ENCODE measurements at regions not wholly inside any gene's neighbourhood (a gene's known extent, or its start where the extent isn't known, plus 50 kb on each side); places are given as distances from the start of the nearest gene placed in this dataset.

- no peak for ATAC-seq (ENCODE audit: insufficient read depth, low read depth)
These were observed 684.2 kb downstream of the HTR1B start for GRCh38 chr6:76779068-76779467.

GRCh38 chr6:76776876-76777275 lies 686.4 kb downstream of the HTR1B start:
- Histone ChIP-seq H3K9ac (ENCODE audit: low read depth, low read length) (no peak overlapping the region), H2AFZ (ENCODE audit: low read depth, low read length) (no peak overlapping the region), H3K4me2 (ENCODE audit: insufficient read depth, low read length) (no peak overlapping the region), H3K79me2 (ENCODE audit: insufficient read depth, low read length) (no peaks in the 10 kb centered on the region), H3K4me3 (ENCODE audit: low read depth in 1 of 2, low read length in 2 of 2) (no peak overlapping the region), H3K27me3 (ENCODE audit: insufficient read depth, low read length, poor library complexity) (no peaks in the 10 kb centered on the region), H3K9me3 (ENCODE audit: insufficient read depth, low read length, severe bottlenecking) (no peaks in the 10 kb centered on the region), H4K20me1 (ENCODE audit: insufficient read depth, low read length) (no peaks in the 10 kb centered on the region), H3K4me1 (ENCODE audit: insufficient read depth, low read length) (no peaks in the 10 kb centered on the region), H3K36me3 (ENCODE audit: insufficient read depth, low read length) (no peaks in the 10 kb centered on the region), H3K27ac (ENCODE audit: low read length) (no peak overlapping the region)
- TF ChIP-seq EZH2 (IDR thresholded peaks at IDR 0.05; ENCODE audit: borderline replicate concordance, low read depth, low read length, severe bottlenecking) = no peak
- no peak for ATAC-seq (ENCODE audit: insufficient read depth, low read depth)
- DNase-seq = no peak

More at GRCh38 chr6:76779068-76779467, 684.2 kb downstream of the HTR1B start:
- Histone ChIP-seq H3K4me1 (ENCODE audit: insufficient read depth, low read length) (no peaks in the 10 kb centered on the region), H3K4me2 (ENCODE audit: insufficient read depth, low read length) (no peak overlapping the region), H3K9ac (ENCODE audit: low read depth, low read length) (no peak overlapping the region), H3K4me3 (ENCODE audit: low read depth in 1 of 2, low read length in 2 of 2) (no peak overlapping the region), H3K36me3 (ENCODE audit: insufficient read depth, low read length) (no peaks in the 10 kb centered on the region), H4K20me1 (ENCODE audit: insufficient read depth, low read length) (no peaks in the 10 kb centered on the region), H3K27ac (ENCODE audit: low read length) (no peak overlapping the region), H2AFZ (ENCODE audit: low read depth, low read length) (no peak overlapping the region), H3K9me3 (ENCODE audit: insufficient read depth, low read length, severe bottlenecking) (no peaks in the 10 kb centered on the region), H3K79me2 (ENCODE audit: insufficient read depth, low read length) (no peaks in the 10 kb centered on the region), H3K27me3 (ENCODE audit: insufficient read depth, low read length, poor library complexity) (no peaks in the 10 kb centered on the region)
- no peak for DNase-seq
- TF ChIP-seq EZH2 (IDR thresholded peaks at IDR 0.05; ENCODE audit: borderline replicate concordance, low read depth, low read length, severe bottlenecking) (no peak), CTCF (IDR thresholded peaks at IDR 0.05; ENCODE audit: borderline replicate concordance, extremely low read depth, low read length, poor library complexity, severe bottlenecking) (no peak)

GRCh38 chr6:76774781-76775384 lies 688.4 kb downstream of the HTR1B start:
- no peaks in the 10 kb centered on the region for H3K79me2 ChIP-seq (ENCODE audit: insufficient read depth, low read length)
- no peak overlapping the region for H3K4me3 ChIP-seq (ENCODE audit: low read depth in 1 of 2, low read length in 2 of 2)
- no peak for ATAC-seq (ENCODE audit: insufficient read depth, low read depth)

GRCh38 chr6:76772951-76773350 lies 690.3 kb downstream of the HTR1B start:
- no peaks in the 10 kb centered on the region for H3K27me3 ChIP-seq (ENCODE audit: insufficient read depth, low read length, poor library complexity)
- TF ChIP-seq EZH2 (IDR thresholded peaks at IDR 0.05; ENCODE audit: borderline replicate concordance, low read depth, low read length, severe bottlenecking) (no peak), CTCF (IDR thresholded peaks at IDR 0.05; ENCODE audit: borderline replicate concordance, extremely low read depth, low read length, poor library complexity, severe bottlenecking) (no peak)
- H3K4me2 ChIP-seq (ENCODE audit: insufficient read depth, low read length) = no peak overlapping the region
- H3K36me3 ChIP-seq (ENCODE audit: insufficient read depth, low read length) = no peaks in the 10 kb centered on the region
- no peaks in the 10 kb centered on the region for H3K9me3 ChIP-seq (ENCODE audit: insufficient read depth, low read length, severe bottlenecking)
- H3K79me2 ChIP-seq (ENCODE audit: insufficient read depth, low read length) = no peaks in the 10 kb centered on the region
- H3K27ac ChIP-seq (ENCODE audit: low read length) = no peak overlapping the region
- DNase-seq (no peak), ATAC-seq (ENCODE audit: insufficient read depth, low read depth) (no peak)
- no peak overlapping the region for H3K4me3 ChIP-seq (ENCODE audit: low read depth in 1 of 2, low read length in 2 of 2)
- H4K20me1 ChIP-seq (ENCODE audit: insufficient read depth, low read length) = no peaks in the 10 kb centered on the region
- no peak overlapping the region for H3K9ac ChIP-seq (ENCODE audit: low read depth, low read length)
- no peaks in the 10 kb centered on the region for H3K4me1 ChIP-seq (ENCODE audit: insufficient read depth, low read length)
- H2AFZ ChIP-seq (ENCODE audit: low read depth, low read length) = no peak overlapping the region

More at GRCh38 chr6:76774781-76775384, 688.4 kb downstream of the HTR1B start:
- Histone ChIP-seq H3K4me1 (ENCODE audit: insufficient read depth, low read length) (no peaks in the 10 kb centered on the region), H3K36me3 (ENCODE audit: insufficient read depth, low read length) (no peaks in the 10 kb centered on the region), H2AFZ (ENCODE audit: low read depth, low read length) (no peak overlapping the region), H3K27me3 (ENCODE audit: insufficient read depth, low read length, poor library complexity) (no peaks in the 10 kb centered on the region), H3K9me3 (ENCODE audit: insufficient read depth, low read length, severe bottlenecking) (no peaks in the 10 kb centered on the region), H3K9ac (ENCODE audit: low read depth, low read length) (no peak overlapping the region), H3K27ac (ENCODE audit: low read length) (no peak overlapping the region), H3K4me2 (ENCODE audit: insufficient read depth, low read length) (no peak overlapping the region), H4K20me1 (ENCODE audit: insufficient read depth, low read length) (no peaks in the 10 kb centered on the region)
- DNase-seq = no peak
- no peak for TF ChIP-seq EZH2 (IDR thresholded peaks at IDR 0.05; ENCODE audit: borderline replicate concordance, low read depth, low read length, severe bottlenecking)
- no peak for TF ChIP-seq CTCF (IDR thresholded peaks at IDR 0.05; ENCODE audit: borderline replicate concordance, extremely low read depth, low read length, poor library complexity, severe bottlenecking)

All from DND-41 (cell line).